Choroid plexus epithelial cell (primary cell): ENCODE measurements at regions not wholly inside any gene's neighbourhood (a gene's known extent, or its start where the extent isn't known, plus 50 kb on each side); places are given as distances from the start of the nearest gene placed in this dataset.

ENCODE experiments used
- DNase-seq: peaks from one replicate; pipeline ENCODE4 v3.0.0-alpha.2; 2010; ENCODE audit warnings: low read depth
- H3K4me3 ChIP-seq: 2 replicates; pipeline ENCODE4 v1.5.1; 2011; ENCODE audit warnings: low read depth, mild to moderate bottlenecking, control low read depth, low read length, moderate library complexity
- CTCF ChIP-seq: conservative IDR thresholded peaks from 2 replicates; pipeline ENCODE4 v1.5.1; 2011; ENCODE audit warnings: low read depth, mild to moderate bottlenecking, control low read depth, inconsistent platforms, low read length, moderate library complexity

DNA sequence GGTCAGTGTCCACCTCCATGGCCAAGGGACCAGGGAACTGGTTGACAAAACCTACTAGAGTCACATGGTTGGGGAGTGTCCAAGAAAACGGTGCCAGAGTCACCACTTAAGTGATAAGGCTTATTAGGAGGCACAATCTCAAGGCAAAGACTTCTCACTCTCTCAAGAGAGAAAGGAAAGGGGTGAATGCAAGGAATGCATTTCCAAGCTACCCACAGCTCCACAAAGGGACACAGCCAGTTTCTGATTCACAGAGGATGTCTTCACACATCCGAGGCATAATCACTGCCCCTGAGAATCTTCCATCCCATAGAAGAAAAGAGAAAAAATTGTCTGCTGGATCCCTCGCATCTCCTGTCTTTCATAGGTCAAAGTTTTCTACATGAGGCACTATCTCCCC lies 269.3 kb downstream of the TNS1 start:
- no peak overlapping the region for H3K4me3 ChIP-seq
- TF ChIP-seq CTCF: no peak
- DNase-seq: no peak

- no peak for DNase-seq
These were observed 269.8 kb downstream of the TNS1 start for GRCh38 chr2:217732992-217733391.

DNA sequence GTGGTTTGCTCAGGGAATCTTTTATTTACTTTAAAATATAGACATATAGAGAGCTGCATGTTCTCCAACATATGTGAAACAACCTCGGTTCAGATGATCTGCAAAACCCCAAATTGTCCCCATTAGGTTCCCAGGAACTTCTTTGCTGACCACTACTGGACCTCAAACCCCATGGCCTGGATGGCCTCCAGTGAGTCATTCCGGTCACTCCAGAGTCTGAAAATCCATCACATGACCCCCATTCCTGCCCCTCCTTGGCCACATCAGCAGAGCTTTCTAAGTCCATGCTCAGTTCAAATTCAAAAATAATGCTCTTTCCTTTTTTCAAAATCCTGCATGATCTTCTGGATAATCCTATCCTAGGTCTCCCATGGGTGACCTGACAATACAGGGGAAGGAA lies 271.0 kb downstream of the TNS1 start:
- no peak overlapping the region for H3K4me3 ChIP-seq
- DNase-seq: no peak
- no peak for TF ChIP-seq CTCF

More at GRCh38 chr2:217732992-217733391, 269.8 kb downstream of the TNS1 start:
- TF ChIP-seq CTCF: no peak
- no peak overlapping the region for H3K4me3 ChIP-seq

GRCh38 chr2:217729421-217730053 lies 273.3 kb downstream of the TNS1 start:
- DNase-seq: no peak
- TF ChIP-seq CTCF: no peak

GRCh38 chr2:217727801-217728200 lies 275.0 kb downstream of the TNS1 start:
- H3K4me3 ChIP-seq: no peak overlapping the region
- DNase-seq: no peak
- TF ChIP-seq CTCF: no peak

More at GRCh38 chr2:217729421-217730053, 273.3 kb downstream of the TNS1 start:
- no peak overlapping the region for H3K4me3 ChIP-seq

GRCh38 chr2:217725409-217725808 lies 277.4 kb downstream of the TNS1 start:
- H3K4me3 ChIP-seq: no peak overlapping the region
- no peak for DNase-seq
- no peak for TF ChIP-seq CTCF

DNA sequence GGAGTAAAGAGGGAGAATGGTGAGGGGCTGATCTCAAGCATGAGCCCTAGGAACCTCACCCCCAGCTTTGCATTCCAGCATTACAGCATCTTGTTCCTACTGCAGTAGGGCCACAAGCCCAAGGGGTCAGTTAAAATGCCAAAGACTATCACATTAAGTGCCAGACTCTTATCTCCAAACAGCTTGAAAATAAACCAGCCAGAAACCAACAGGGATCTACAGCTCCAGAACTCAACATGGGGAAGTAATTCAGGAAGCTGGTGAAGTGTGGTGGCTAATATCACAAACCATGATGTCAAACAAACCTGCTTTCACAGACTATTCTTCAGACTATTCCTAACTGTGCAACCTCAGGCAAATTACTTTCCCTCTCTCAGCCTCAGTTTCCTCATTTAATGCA lies 278.3 kb downstream of the TNS1 start:
- no peak for TF ChIP-seq CTCF
- DNase-seq: no peak
- no peak overlapping the region for H3K4me3 ChIP-seq
